Neural progenitor cell (in vitro differentiated cells): ENCODE measurements at regions not wholly inside any gene's neighbourhood (a gene's known extent, or its start where the extent isn't known, plus 50 kb on each side); places are given as distances from the start of the nearest gene placed in this dataset.

Source experiments
- CTCF ChIP-seq: fragments of 200-600 bp; sonication (generic); IDR thresholded peaks from 2 replicates; pipeline ENCODE4 v1.5.1; 2017; ENCODE audit warnings: antibody characterized with exemption, mild to moderate bottlenecking
- EZH2 ChIP-seq: fragments of 200-600 bp; sonication (generic); IDR thresholded peaks from 2 replicates; pipeline ENCODE4 v1.6.1; 2017; ENCODE audit warnings: antibody characterized with exemption, mild to moderate bottlenecking, moderate library complexity
- EZH2phosphoT487 ChIP-seq: fragments of 200-600 bp; sonication (generic); IDR thresholded peaks from 2 replicates; pipeline ENCODE4 v1.6.1; 2017; ENCODE audit warnings: antibody characterized with exemption

DNA sequence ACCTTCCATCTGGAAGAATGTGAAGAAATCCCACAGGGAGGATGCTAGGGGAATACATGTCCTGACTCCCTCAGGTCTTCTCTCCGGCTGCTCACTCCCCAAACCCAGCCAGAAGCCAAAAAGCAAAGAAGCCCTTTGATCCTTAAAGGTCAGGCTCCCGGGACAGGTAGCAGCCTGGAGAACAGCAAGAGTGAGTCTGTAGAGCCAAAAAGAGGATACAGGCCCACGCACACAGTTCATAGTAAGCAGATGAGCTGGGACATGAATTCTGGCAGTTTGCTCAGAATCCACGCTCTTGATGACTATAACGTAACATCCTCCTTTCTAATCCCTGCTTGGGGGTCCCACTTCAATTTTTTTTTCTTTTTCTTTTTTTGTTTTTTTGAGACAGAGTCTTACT, 72.0 kb upstream of the SLC44A1 start:
- TF ChIP-seq CTCF (no peak), EZH2 (no peak), EZH2phosphoT487 (no peak)
